Kidney epithelial cell (primary cell): ENCODE measurements at regions not wholly inside any gene's neighbourhood (a gene's known extent, or its start where the extent isn't known, plus 50 kb on each side); places are given as distances from the start of the nearest gene placed in this dataset.

Source experiments
- DNase-seq: peaks from one replicate; pipeline ENCODE4 v3.0.0-alpha.2; 2010; ENCODE audit warnings: low read depth
- H3K27me3 ChIP-seq: 2 replicates; pipeline ENCODE4 v1.6.0; 2011; ENCODE audit warnings: low read length; ENCODE audit not compliant: control insufficient read depth, insufficient read depth
- H3K36me3 ChIP-seq: 2 replicates; pipeline ENCODE4 v1.5.1; 2011; ENCODE audit warnings: low read length; ENCODE audit not compliant: control insufficient read depth, insufficient read depth
- H3K4me3 ChIP-seq: 2 replicates; pipeline ENCODE4 v1.5.1; 2011; ENCODE audit warnings: low read depth, mild to moderate bottlenecking, control low read depth, low read length
- TF ChIP-seq, protein P1 (sequence below): IDR thresholded peaks from 2 replicates; pipeline ENCODE4 v1.5.1; 2011; ENCODE audit warnings: mild to moderate bottlenecking, moderate library complexity, low read length, control low read depth, inconsistent platforms; ENCODE audit not compliant: insufficient read depth, poor library complexity, severe bottlenecking

- DNase-seq: no peak
- Histone ChIP-seq H3K27me3 (no peaks in the 10 kb centered on the region), H3K4me3 (no peak overlapping the region), H3K36me3 (no peaks in the 10 kb centered on the region)
- TF ChIP-seq, protein P1, sequence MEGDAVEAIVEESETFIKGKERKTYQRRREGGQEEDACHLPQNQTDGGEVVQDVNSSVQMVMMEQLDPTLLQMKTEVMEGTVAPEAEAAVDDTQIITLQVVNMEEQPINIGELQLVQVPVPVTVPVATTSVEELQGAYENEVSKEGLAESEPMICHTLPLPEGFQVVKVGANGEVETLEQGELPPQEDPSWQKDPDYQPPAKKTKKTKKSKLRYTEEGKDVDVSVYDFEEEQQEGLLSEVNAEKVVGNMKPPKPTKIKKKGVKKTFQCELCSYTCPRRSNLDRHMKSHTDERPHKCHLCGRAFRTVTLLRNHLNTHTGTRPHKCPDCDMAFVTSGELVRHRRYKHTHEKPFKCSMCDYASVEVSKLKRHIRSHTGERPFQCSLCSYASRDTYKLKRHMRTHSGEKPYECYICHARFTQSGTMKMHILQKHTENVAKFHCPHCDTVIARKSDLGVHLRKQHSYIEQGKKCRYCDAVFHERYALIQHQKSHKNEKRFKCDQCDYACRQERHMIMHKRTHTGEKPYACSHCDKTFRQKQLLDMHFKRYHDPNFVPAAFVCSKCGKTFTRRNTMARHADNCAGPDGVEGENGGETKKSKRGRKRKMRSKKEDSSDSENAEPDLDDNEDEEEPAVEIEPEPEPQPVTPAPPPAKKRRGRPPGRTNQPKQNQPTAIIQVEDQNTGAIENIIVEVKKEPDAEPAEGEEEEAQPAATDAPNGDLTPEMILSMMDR: no peak
These were observed 190.6 kb upstream of the SMIM21 start for GRCh38 chr18:75618146-75618545.

GRCh38 chr18:75612456-75612855 lies 185.0 kb upstream of the SMIM21 start:
- DNase-seq: no peak
- Histone ChIP-seq H3K36me3 (no peaks in the 10 kb centered on the region), H3K27me3 (no peaks in the 10 kb centered on the region), H3K4me3 (no peak overlapping the region)
- TF ChIP-seq, protein P1: no peak

DNA sequence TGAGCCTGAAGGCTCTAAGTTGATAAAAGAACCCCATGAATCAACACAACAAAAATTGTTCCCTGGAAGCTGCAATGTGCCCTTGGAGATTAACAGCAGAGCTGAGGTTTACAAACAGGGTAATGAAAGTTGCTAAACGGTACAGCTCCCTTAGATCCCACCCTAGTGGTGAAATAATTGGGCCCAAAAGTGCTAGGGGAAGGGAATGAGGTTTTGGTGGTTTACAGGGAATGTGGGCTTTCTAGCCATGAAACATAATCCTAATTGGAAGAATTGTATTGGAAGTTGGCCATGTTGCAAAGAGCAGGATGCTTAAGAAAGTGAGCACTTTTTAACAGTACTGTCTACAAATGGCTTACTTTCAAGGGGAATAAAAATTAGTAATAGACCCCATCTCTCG lies 180.2 kb upstream of the SMIM21 start:
- Histone ChIP-seq H3K36me3 (no peaks in the 10 kb centered on the region), H3K27me3 (no peaks in the 10 kb centered on the region), H3K4me3 (no peak overlapping the region)
- TF ChIP-seq, protein P1: no peak
- no peak for DNase-seq

GRCh38 chr18:75592527-75592926 lies 165.0 kb upstream of the SMIM21 start:
- TF ChIP-seq, protein P1: no peak

DNA sequence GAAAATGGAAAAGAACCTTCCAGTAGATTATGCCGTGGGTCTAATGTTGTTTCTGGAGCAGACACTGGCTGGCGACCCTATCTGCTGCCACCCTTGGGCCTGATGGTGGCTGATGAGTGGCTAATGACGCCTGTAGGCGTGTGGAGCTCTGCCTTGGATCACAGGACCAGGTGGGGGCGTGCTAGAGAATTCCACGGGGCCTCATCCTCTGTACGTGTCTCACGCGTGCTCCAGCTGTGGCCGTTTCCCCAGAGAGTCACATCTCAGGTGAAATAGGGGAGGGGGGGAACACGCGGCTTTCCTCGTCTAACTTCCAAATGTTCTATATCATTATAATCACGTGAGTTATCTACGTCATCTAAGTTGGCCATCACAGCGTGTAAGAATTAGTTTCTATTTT lies 160.9 kb upstream of the SMIM21 start:
- no peak overlapping the region for H3K4me3 ChIP-seq
- no peaks in the 10 kb centered on the region for H3K27me3 ChIP-seq
- H3K36me3 ChIP-seq: no peaks in the 10 kb centered on the region
- DNase-seq: no peak
- TF ChIP-seq, protein P1: no peak

More at GRCh38 chr18:75592527-75592926, 165.0 kb upstream of the SMIM21 start:
- DNase-seq: no peak
- Histone ChIP-seq H3K36me3 (no peaks in the 10 kb centered on the region), H3K27me3 (no peaks in the 10 kb centered on the region), H3K4me3 (no peak overlapping the region)

DNA sequence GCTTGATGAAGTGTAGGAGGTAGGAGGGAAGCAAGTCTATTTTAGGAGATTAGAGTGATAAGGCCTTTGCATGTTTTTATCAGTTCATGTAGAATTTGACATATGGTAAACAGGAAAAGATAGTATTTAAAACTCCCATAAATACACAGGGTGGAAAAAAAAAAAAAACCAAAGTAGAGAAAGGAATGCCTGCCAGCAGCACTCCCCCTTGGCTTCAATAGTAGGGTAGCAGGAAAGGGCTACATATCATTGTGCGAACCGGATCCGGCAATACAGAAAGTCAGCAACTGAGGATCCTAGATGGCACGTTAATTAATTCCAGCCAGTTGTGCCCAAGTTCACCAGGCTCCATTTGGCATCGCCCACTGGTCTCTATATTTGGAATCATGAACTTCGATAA lies 159.6 kb upstream of the SMIM21 start:
- Histone ChIP-seq H3K27me3 (no peaks in the 10 kb centered on the region), H3K4me3 (no peak overlapping the region), H3K36me3 (no peaks in the 10 kb centered on the region)
- TF ChIP-seq, protein P1: no peak
- no peak for DNase-seq
